SK-N-SH treated with all-trans-retinoic acid at 6 μM for 48 hours (cell line): ENCODE measurements at regions not wholly inside any gene's neighbourhood (a gene's known extent, or its start where the extent isn't known, plus 50 kb on each side); places are given as distances from the start of the nearest gene placed in this dataset.

ENCODE experiments used
- ATAC-seq: fragments of 200-7000 bp; cut with Tn5 transposase; 3 replicates; pipeline ENCODE4 v1.9.1; 2020; ENCODE audit warnings: mild to moderate bottlenecking, moderate library complexity
- ARNTL ChIP-seq: fragments of 450-650 bp; formaldehyde crosslinking; IDR thresholded peaks from 2 replicates; pipeline ENCODE4 v1.5.0; 2020; ENCODE audit warnings: low read depth, mild to moderate bottlenecking, moderate library complexity, borderline replicate concordance
- BACH2 ChIP-seq: fragments of 250-450 bp; sonication (Bioruptor Pico); IDR thresholded peaks from 2 replicates; pipeline ENCODE4 v1.9.0; 2021; ENCODE audit warnings: mild to moderate bottlenecking, borderline replicate concordance
- CSRNP3 ChIP-seq: fragments of 250-450 bp; sonication (Bioruptor Pico); IDR thresholded peaks from 2 replicates; pipeline ENCODE4 v1.5.1; 2021; ENCODE audit warnings: mild to moderate bottlenecking, moderate library complexity
- ESRRG ChIP-seq: fragments of 250-450 bp; sonication (Bioruptor Pico); IDR thresholded peaks from 2 replicates; pipeline ENCODE4 v1.6.1; 2021; ENCODE audit warnings: mild to moderate bottlenecking
- ISL1 ChIP-seq: fragments of 250-450 bp; sonication (Bioruptor Pico); IDR thresholded peaks from 2 replicates; pipeline ENCODE4 v2.1.2; 2022; ENCODE audit warnings: mild to moderate bottlenecking, moderate library complexity
- OSR1 ChIP-seq: fragments of 250-450 bp; sonication (Bioruptor Pico); IDR thresholded peaks from 2 replicates; pipeline ENCODE4 v1.8.0; 2022; ENCODE audit warnings: moderate library complexity, mild to moderate bottlenecking, inconsistent platforms
- RARB ChIP-seq: fragments of 250-450 bp; sonication (Bioruptor Pico); IDR thresholded peaks from 2 replicates; pipeline ENCODE4 v1.8.0; 2021; ENCODE audit warnings: mild to moderate bottlenecking, moderate library complexity
- SNAI2 ChIP-seq: fragments of 250-450 bp; sonication (Bioruptor Pico); IDR thresholded peaks from 2 replicates; pipeline ENCODE4 v1.5.0; 2020; ENCODE audit warnings: mild to moderate bottlenecking, moderate library complexity
- TOX ChIP-seq: fragments of 250-450 bp; sonication (Bioruptor Pico); IDR thresholded peaks from 2 replicates; pipeline ENCODE4 v1.8.0; 2021; ENCODE audit warnings: mild to moderate bottlenecking, moderate library complexity, borderline replicate concordance
- TSHZ2 ChIP-seq: fragments of 250-450 bp; sonication (Bioruptor Pico); IDR thresholded peaks from 2 replicates; pipeline ENCODE4 v1.5.0; 2020; ENCODE audit warnings: mild to moderate bottlenecking, moderate library complexity
- ZC3H10 ChIP-seq: fragments of 250-450 bp; sonication (Bioruptor Pico); IDR thresholded peaks from 2 replicates; pipeline ENCODE4 v1.5.1; 2021; ENCODE audit warnings: mild to moderate bottlenecking, moderate library complexity
- ZFP3 ChIP-seq: fragments of 250-450 bp; sonication (Bioruptor Pico); IDR thresholded peaks from 2 replicates; pipeline ENCODE4 v1.5.0; 2020; ENCODE audit warnings: mild to moderate bottlenecking, moderate library complexity
- ZFP30 ChIP-seq: fragments of 450-650 bp; formaldehyde crosslinking; IDR thresholded peaks from 2 replicates; pipeline ENCODE4 v1.5.0; 2022; ENCODE audit warnings: mild to moderate bottlenecking, moderate library complexity
- ZNF565 ChIP-seq: fragments of 450-650 bp; formaldehyde crosslinking; conservative IDR thresholded peaks from 2 replicates; pipeline ENCODE4 v1.5.0; 2020; ENCODE audit warnings: low read depth, mild to moderate bottlenecking, moderate library complexity
- ZNF70 ChIP-seq: fragments of 450-650 bp; formaldehyde crosslinking; IDR thresholded peaks from 2 replicates; pipeline ENCODE4 v1.5.0; 2020; ENCODE audit warnings: mild to moderate bottlenecking, moderate library complexity
- ZNF8 ChIP-seq: fragments of 450-650 bp; formaldehyde crosslinking; IDR thresholded peaks from 2 replicates; pipeline ENCODE4 v1.5.0; 2020; ENCODE audit warnings: mild to moderate bottlenecking, moderate library complexity
- TF ChIP-seq, protein P1 (sequence below): fragments of 250-450 bp; sonication (Bioruptor Pico); IDR thresholded peaks from 2 replicates; pipeline ENCODE4 v1.8.0; 2021; ENCODE audit warnings: low read depth, mild to moderate bottlenecking, moderate library complexity, borderline replicate concordance
- TF ChIP-seq, protein P2 (sequence below): fragments of 250-450 bp; sonication (Bioruptor Pico); IDR thresholded peaks from 2 replicates; pipeline ENCODE4 v1.5.1; 2020; ENCODE audit warnings: low read depth, mild to moderate bottlenecking, moderate library complexity

DNA sequence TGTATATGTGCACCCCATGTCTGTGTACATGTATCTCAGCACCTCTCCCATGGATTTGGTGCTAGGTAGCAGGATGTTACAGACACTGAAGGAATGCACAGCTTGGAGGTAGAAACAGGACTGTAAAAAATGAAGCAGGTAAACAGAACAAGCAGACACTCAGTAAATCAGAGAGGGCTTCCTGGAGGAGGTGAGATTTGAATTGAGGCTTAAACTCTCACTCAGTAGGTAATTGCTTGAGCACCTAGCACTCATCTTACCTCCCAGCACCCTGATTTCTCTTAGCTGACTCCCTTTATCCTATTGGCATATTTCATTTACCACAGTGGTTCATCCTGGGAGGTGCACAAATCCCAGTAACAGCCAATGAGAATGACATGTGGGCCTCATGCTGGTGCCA lies 537.9 kb upstream of the RAB6C start:
- TF ChIP-seq SNAI2 (CRISPR knock-in tag) (no peak), ZNF70 (no peak), RARB (no peak), ZNF8 (CRISPR knock-in tag) (no peak), ESRRG (no peak), CSRNP3 (CRISPR knock-in tag) (no peak), ZNF565 (CRISPR knock-in tag) (no peak), ISL1 (CRISPR knock-in tag) (no peak), ZFP30 (CRISPR knock-in tag) (no peak), TOX (CRISPR knock-in tag) (no peak), OSR1 (CRISPR knock-in tag) (no peak), TSHZ2 (CRISPR knock-in tag) (no peak), ARNTL (no peak), BACH2 (CRISPR knock-in tag) (no peak)
- TF ChIP-seq, protein P1, sequence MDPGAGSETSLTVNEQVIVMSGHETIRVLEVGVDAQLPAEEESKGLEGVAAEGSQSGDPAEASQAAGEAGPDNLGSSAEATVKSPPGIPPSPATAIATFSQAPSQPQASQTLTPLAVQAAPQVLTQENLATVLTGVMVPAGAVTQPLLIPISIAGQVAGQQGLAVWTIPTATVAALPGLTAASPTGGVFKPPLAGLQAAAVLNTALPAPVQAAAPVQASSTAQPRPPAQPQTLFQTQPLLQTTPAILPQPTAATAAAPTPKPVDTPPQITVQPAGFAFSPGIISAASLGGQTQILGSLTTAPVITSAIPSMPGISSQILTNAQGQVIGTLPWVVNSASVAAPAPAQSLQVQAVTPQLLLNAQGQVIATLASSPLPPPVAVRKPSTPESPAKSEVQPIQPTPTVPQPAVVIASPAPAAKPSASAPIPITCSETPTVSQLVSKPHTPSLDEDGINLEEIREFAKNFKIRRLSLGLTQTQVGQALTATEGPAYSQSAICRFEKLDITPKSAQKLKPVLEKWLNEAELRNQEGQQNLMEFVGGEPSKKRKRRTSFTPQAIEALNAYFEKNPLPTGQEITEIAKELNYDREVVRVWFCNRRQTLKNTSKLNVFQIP (CRISPR knock-in tag), result no peak
- TF ChIP-seq, protein P2, sequence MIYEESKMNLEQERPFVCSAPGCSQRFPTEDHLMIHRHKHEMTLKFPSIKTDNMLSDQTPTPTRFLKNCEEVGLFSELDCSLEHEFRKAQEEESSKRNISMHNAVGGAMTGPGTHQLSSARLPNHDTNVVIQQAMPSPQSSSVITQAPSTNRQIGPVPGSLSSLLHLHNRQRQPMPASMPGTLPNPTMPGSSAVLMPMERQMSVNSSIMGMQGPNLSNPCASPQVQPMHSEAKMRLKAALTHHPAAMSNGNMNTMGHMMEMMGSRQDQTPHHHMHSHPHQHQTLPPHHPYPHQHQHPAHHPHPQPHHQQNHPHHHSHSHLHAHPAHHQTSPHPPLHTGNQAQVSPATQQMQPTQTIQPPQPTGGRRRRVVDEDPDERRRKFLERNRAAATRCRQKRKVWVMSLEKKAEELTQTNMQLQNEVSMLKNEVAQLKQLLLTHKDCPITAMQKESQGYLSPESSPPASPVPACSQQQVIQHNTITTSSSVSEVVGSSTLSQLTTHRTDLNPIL (CRISPR knock-in tag), result no peak
- ATAC-seq, result no peak

- no peak for ATAC-seq
- TF ChIP-seq TOX (CRISPR knock-in tag) (no peak), ZNF8 (CRISPR knock-in tag) (no peak), ZFP3 (no peak), ZC3H10 (CRISPR knock-in tag) (no peak), TSHZ2 (CRISPR knock-in tag) (no peak), RARB (no peak), BACH2 (CRISPR knock-in tag) (no peak), ESRRG (no peak), ZNF565 (CRISPR knock-in tag) (no peak), ZNF70 (no peak)
- TF ChIP-seq, protein P1 (CRISPR knock-in tag), result no peak
- TF ChIP-seq, protein P2 (CRISPR knock-in tag), result no peak
Observed at GRCh38 chr2:129443235-129443864, 536.1 kb upstream of the RAB6C start.
